ENCODE measurements at regions not wholly inside any gene's neighbourhood (a gene's known extent, or its start where the extent isn't known, plus 50 kb on each side); places are given as distances from the start of the nearest gene placed in this dataset.

DNA sequence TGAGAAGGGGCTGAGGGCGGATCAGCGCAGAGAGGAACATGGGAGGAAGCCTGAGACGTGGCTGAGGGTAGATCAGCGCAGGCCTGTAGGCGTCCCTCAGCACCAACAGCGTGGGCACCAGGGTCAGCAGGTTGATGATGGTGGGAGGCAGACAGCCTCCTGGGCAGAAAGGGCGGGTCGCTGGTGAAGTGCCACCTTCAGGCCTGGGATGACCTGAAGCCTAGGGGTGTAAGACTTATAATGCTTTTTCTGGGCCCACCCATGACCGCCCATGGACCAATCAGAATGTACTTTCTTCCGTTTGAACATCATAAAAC is 462.1 kb downstream of the TBC1D32 start:
- H3K36me3 ChIP-seq (ENCODE audit: control insufficient read depth in 2 of 2, insufficient read depth in 1 of 2, low read length in 2 of 2): no peaks in the 10 kb centered on the region
- H3K4me1 ChIP-seq (ENCODE audit: control insufficient read depth, insufficient read depth, low read length): no peaks in the 10 kb centered on the region
- no peak overlapping the region for H3K27ac ChIP-seq (ENCODE audit: extremely low read depth, low read depth, low read length)
- no peak overlapping the region for H3K4me3 ChIP-seq (ENCODE audit: low read depth, low read length)
- no peaks in the 10 kb centered on the region for H3K9me3 ChIP-seq (ENCODE audit: control insufficient read depth, insufficient read depth, low read depth, low read length)
- POLR2A ChIA-PET: no interaction called here
- TF ChIP-seq ZNF169 (tag by site-specific recombination; IDR thresholded peaks at IDR 0.05) (no peak), ZFHX2 (tag by site-specific recombination; conservative IDR thresholded peaks at IDR 0.05) (peak; percentile 68), ZNF544 (tag by site-specific recombination; IDR thresholded peaks at IDR 0.05) (no peak), MYNN (tag by site-specific recombination; IDR thresholded peaks at IDR 0.05; ENCODE audit: borderline replicate concordance) (no peak), MZF1 (tag by site-specific recombination; IDR thresholded peaks at IDR 0.05; ENCODE audit: borderline replicate concordance) (no peak), ZNF184 (tag by site-specific recombination; IDR thresholded peaks at IDR 0.05) (no peak), ZNF501 (tag by site-specific recombination; IDR thresholded peaks at IDR 0.05) (no peak), ZNF624 (tag by site-specific recombination; IDR thresholded peaks at IDR 0.05) (no peak), EGR2 (tag by site-specific recombination; IDR thresholded peaks at IDR 0.05; ENCODE audit: low read depth) (peak; percentile 78)
- TF ChIP-seq, protein P1, sequence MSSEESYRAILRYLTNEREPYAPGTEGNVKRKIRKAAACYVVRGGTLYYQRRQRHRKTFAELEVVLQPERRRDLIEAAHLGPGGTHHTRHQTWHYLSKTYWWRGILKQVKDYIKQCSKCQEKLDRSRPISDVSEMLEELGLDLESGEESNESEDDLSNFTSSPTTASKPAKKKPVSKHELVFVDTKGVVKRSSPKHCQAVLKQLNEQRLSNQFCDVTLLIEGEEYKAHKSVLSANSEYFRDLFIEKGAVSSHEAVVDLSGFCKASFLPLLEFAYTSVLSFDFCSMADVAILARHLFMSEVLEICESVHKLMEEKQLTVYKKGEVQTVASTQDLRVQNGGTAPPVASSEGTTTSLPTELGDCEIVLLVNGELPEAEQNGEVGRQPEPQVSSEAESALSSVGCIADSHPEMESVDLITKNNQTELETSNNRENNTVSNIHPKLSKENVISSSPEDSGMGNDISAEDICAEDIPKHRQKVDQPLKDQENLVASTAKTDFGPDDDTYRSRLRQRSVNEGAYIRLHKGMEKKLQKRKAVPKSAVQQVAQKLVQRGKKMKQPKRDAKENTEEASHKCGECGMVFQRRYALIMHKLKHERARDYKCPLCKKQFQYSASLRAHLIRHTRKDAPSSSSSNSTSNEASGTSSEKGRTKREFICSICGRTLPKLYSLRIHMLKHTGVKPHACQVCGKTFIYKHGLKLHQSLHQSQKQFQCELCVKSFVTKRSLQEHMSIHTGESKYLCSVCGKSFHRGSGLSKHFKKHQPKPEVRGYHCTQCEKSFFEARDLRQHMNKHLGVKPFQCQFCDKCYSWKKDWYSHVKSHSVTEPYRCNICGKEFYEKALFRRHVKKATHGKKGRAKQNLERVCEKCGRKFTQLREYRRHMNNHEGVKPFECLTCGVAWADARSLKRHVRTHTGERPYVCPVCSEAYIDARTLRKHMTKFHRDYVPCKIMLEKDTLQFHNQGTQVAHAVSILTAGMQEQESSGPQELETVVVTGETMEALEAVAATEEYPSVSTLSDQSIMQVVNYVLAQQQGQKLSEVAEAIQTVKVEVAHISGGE (tag by site-specific recombination; conservative IDR thresholded peaks at IDR 0.05; ENCODE audit: low read depth): no peak
- TF ChIP-seq, protein P2, sequence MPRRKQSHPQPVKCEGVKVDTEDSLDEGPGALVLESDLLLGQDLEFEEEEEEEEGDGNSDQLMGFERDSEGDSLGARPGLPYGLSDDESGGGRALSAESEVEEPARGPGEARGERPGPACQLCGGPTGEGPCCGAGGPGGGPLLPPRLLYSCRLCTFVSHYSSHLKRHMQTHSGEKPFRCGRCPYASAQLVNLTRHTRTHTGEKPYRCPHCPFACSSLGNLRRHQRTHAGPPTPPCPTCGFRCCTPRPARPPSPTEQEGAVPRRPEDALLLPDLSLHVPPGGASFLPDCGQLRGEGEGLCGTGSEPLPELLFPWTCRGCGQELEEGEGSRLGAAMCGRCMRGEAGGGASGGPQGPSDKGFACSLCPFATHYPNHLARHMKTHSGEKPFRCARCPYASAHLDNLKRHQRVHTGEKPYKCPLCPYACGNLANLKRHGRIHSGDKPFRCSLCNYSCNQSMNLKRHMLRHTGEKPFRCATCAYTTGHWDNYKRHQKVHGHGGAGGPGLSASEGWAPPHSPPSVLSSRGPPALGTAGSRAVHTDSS (tag by site-specific recombination; IDR thresholded peaks at IDR 0.05): no peak
- CTCF ChIA-PET: no interaction called here

DNA sequence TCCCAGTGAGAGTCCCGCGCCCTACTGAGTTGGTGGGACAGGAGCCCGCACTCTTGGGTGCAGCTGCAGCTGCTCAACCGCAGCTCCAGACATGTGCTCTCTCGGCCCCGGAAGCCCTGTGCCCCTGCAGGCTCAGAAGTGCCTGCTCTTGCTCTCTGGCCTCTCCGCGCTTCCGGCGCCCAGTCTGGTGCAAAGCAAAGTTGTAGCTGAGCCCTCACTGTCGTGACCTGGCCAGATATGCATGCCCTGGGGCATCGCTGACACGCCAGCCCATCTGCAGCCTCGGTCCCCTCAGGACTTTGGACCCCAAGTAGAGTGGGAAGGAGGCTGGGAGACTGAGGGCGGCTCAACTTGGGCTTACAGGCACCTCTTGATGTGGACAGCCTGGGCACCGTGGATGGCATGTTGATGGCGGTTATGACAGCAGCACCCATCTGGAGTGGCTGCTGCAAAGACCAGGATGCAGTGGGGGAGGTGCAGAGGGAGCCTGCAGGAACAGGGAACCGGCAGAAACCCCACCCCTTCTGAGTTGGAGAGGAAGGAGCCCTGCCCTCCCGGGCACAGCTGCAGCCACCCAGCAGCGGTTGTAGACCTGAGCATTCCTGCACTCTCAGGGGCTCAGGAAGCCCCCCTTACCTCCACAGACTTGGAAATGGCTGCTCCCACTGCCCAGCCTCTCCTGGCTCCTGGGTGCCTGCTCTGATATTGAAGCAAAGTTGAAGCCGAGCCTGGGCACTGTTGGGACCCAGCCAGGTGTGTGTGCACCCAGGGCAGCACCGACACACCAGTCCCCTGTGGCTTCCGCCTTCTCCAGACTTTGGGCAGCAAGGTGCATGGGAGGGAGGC is 462.6 kb downstream of the TBC1D32 start:
- Histone ChIP-seq H3K4me1 (ENCODE audit: control insufficient read depth, insufficient read depth, low read length) (no peaks in the 10 kb centered on the region), H3K9me3 (ENCODE audit: control insufficient read depth, insufficient read depth, low read depth, low read length) (no peaks in the 10 kb centered on the region), H3K4me3 (ENCODE audit: low read depth, low read length) (no peak overlapping the region), H3K36me3 (ENCODE audit: control insufficient read depth in 2 of 2, insufficient read depth in 1 of 2, low read length in 2 of 2) (no peaks in the 10 kb centered on the region), H3K27ac (ENCODE audit: extremely low read depth, low read depth, low read length) (no peak overlapping the region)
- ChIA-PET POLR2A (no interaction called here), CTCF (no interaction called here)
- TF ChIP-seq GLI4 (tag by site-specific recombination; IDR thresholded peaks at IDR 0.05) (no peak), ZNF23 (tag by site-specific recombination; IDR thresholded peaks at IDR 0.05; ENCODE audit: borderline replicate concordance) (no peak), ZNF112 (tag by site-specific recombination; IDR thresholded peaks at IDR 0.05) (no peak), ZNF292 (tag by site-specific recombination; IDR thresholded peaks at IDR 0.05; ENCODE audit: borderline replicate concordance, low read depth) (no peak), SETDB1 (IDR thresholded peaks at IDR 0.05; ENCODE audit: insufficient read length, low read length) (no peak), ZBTB17 (tag by site-specific recombination; IDR thresholded peaks at IDR 0.05) (no peak), ZNF202 (tag by site-specific recombination; IDR thresholded peaks at IDR 0.05; ENCODE audit: borderline replicate concordance) (no peak), RBAK (tag by site-specific recombination; IDR thresholded peaks at IDR 0.05) (no peak), KLF10 (tag by site-specific recombination; IDR thresholded peaks at IDR 0.05) (no peak)
- TF ChIP-seq, protein P1 (tag by site-specific recombination; conservative IDR thresholded peaks at IDR 0.05; ENCODE audit: low read depth): no peak
- TF ChIP-seq, protein P3, sequence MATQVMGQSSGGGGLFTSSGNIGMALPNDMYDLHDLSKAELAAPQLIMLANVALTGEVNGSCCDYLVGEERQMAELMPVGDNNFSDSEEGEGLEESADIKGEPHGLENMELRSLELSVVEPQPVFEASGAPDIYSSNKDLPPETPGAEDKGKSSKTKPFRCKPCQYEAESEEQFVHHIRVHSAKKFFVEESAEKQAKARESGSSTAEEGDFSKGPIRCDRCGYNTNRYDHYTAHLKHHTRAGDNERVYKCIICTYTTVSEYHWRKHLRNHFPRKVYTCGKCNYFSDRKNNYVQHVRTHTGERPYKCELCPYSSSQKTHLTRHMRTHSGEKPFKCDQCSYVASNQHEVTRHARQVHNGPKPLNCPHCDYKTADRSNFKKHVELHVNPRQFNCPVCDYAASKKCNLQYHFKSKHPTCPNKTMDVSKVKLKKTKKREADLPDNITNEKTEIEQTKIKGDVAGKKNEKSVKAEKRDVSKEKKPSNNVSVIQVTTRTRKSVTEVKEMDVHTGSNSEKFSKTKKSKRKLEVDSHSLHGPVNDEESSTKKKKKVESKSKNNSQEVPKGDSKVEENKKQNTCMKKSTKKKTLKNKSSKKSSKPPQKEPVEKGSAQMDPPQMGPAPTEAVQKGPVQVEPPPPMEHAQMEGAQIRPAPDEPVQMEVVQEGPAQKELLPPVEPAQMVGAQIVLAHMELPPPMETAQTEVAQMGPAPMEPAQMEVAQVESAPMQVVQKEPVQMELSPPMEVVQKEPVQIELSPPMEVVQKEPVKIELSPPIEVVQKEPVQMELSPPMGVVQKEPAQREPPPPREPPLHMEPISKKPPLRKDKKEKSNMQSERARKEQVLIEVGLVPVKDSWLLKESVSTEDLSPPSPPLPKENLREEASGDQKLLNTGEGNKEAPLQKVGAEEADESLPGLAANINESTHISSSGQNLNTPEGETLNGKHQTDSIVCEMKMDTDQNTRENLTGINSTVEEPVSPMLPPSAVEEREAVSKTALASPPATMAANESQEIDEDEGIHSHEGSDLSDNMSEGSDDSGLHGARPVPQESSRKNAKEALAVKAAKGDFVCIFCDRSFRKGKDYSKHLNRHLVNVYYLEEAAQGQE (tag by site-specific recombination; IDR thresholded peaks at IDR 0.05): no peak
- TF ChIP-seq, protein P4, sequence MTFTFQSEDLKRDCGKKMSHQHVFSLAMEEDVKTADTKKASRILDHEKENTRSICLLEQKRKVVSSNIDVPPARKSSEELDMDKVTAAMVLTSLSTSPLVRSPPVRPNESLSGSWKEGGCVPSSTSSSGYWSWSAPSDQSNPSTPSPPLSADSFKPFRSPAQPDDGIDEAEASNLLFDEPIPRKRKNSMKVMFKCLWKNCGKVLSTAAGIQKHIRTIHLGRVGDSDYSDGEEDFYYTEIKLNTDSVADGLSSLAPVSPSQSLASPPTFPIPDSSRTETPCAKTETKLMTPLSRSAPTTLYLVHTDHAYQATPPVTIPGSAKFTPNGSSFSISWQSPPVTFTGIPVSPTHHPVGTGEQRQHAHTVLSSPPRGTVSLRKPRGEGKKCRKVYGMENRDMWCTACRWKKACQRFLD (tag by site-specific recombination; IDR thresholded peaks at IDR 0.05): no peak

Data from HEK293 (cell line).